Stimulated activated naive B cell treated with anti-CD40 and anti-IgM and Interleukin-4, amounts not matched to agents 10 μg/mL and 1 μg/mL and 100 μg/mL, for 72 hours (primary cell): ENCODE measurements at regions not wholly inside any gene's neighbourhood (a gene's known extent, or its start where the extent isn't known, plus 50 kb on each side); places are given as distances from the start of the nearest gene placed in this dataset.

Experiments
- ATAC-seq, 2 donors: fragments of 150-1000 bp; cut with Tn5 transposase; replicated peaks; 2 replicates each; pipeline ENCODE4 v1.10.0; 2021; ENCODE audit warnings: moderate library complexity in 1 of 2
- DNase-seq: peaks from one replicate; pipeline ENCODE4 v3.0.0; 2021
- H3K27ac Mint-ChIP-seq: one replicate; pipeline ENCODE4 v1.8.0; 2022; ENCODE audit warnings: mild to moderate bottlenecking, mixed read lengths
- H3K27me3 Mint-ChIP-seq, 2 donors: one replicate each; pipeline ENCODE4 v1.8.0; 2022; ENCODE audit warnings: mixed read lengths in 2 of 2
- H3K36me3 Mint-ChIP-seq, 2 donors: one replicate each; pipeline ENCODE4 v1.8.0; 2022; ENCODE audit warnings: mixed read lengths in 2 of 2, mild to moderate bottlenecking in 1 of 2
- H3K4me1 Mint-ChIP-seq, 2 donors: one replicate each; pipeline ENCODE4 v1.8.0; 2022; ENCODE audit warnings: mixed read lengths in 2 of 2, mild to moderate bottlenecking in 1 of 2
- H3K4me3 Mint-ChIP-seq, 2 donors: one replicate each; pipeline ENCODE4 v1.8.0; 2022; ENCODE audit warnings: mild to moderate bottlenecking in 2 of 2, mixed read lengths in 2 of 2, moderate library complexity in 1 of 2
- H3K9me3 Mint-ChIP-seq, 2 donors: one replicate each; pipeline ENCODE4 v1.8.0; 2022; ENCODE audit warnings: mixed read lengths in 2 of 2, mild to moderate bottlenecking in 1 of 2

- no peak for ATAC-seq
- no peak overlapping the region for H3K4me3 Mint-ChIP-seq
- peaks cover 21 to 35% of the 10 kb centered on the region in 2 donors for H3K36me3 Mint-ChIP-seq
Observed at GRCh38 chr17:77476931-77477805, 336.4 kb downstream of the SEC14L1 start.

GRCh38 chr17:77478281-77478680 is 337.5 kb downstream of the SEC14L1 start:
- Mint-ChIP-seq H3K27ac (no peak overlapping the region), H3K27me3 (no peaks in the 10 kb centered on the region), H3K9me3 (no peaks in the 10 kb centered on the region), H3K36me3 (peaks cover 21 to 31% of the 10 kb centered on the region in 2 donors), H3K4me3 (no peak overlapping the region), H3K4me1 (peaks cover 51 to 83% of the 10 kb centered on the region in 2 donors)
- DNase-seq (no peak), ATAC-seq (no peak)

More at GRCh38 chr17:77476931-77477805, 336.4 kb downstream of the SEC14L1 start:
- no peaks in the 10 kb centered on the region for H3K9me3 Mint-ChIP-seq
- H3K4me1 Mint-ChIP-seq: peaks cover 58 to 90% of the 10 kb centered on the region in 2 donors
- H3K27ac Mint-ChIP-seq: peak overlapping the region; percentile 82
- H3K27me3 Mint-ChIP-seq: no peaks in the 10 kb centered on the region
- no peak for DNase-seq

GRCh38 chr17:77478899-77479298 is 338.1 kb downstream of the SEC14L1 start:
- Mint-ChIP-seq H3K4me1 (peaks cover 49 to 79% of the 10 kb centered on the region in 2 donors), H3K27me3 (no peaks in the 10 kb centered on the region), H3K9me3 (no peaks in the 10 kb centered on the region), H3K4me3 (no peak overlapping the region), H3K27ac (no peak overlapping the region), H3K36me3 (peaks cover 21 to 28% of the 10 kb centered on the region in 2 donors)
- no peak for DNase-seq
- no peak for ATAC-seq

GRCh38 chr17:77479372-77480198 is 338.8 kb downstream of the SEC14L1 start:
- Mint-ChIP-seq H3K4me3 (no peak overlapping the region), H3K27me3 (no peaks in the 10 kb centered on the region), H3K9me3 (no peaks in the 10 kb centered on the region), H3K27ac (peak overlapping the region; percentile 93), H3K4me1 (peaks cover 43 to 72% of the 10 kb centered on the region in 2 donors), H3K36me3 (peaks cover 21 to 27% of the 10 kb centered on the region in 2 donors)
- DNase-seq (no peak), ATAC-seq (no peak)

GRCh38 chr17:77480199-77480508 is 339.4 kb downstream of the SEC14L1 start:
- peaks cover 40 to 66% of the 10 kb centered on the region in 2 donors for H3K4me1 Mint-ChIP-seq

GRCh38 chr17:77480509-77481215 is 339.9 kb downstream of the SEC14L1 start:
- H3K27me3 Mint-ChIP-seq: no peaks in the 10 kb centered on the region
- ATAC-seq: no peak
- H3K4me1 Mint-ChIP-seq: peaks cover 35 to 61% of the 10 kb centered on the region in 2 donors
- DNase-seq: no peak
- H3K9me3 Mint-ChIP-seq: no peaks in the 10 kb centered on the region
- peaks cover 15 to 18% of the 10 kb centered on the region in 2 donors for H3K36me3 Mint-ChIP-seq
- peak overlapping the region; percentile 93 for H3K27ac Mint-ChIP-seq
- no peak overlapping the region for H3K4me3 Mint-ChIP-seq

More at GRCh38 chr17:77480199-77480508, 339.4 kb downstream of the SEC14L1 start:
- H3K27ac Mint-ChIP-seq: peak overlapping the region; percentile 93
- peaks cover 18 to 23% of the 10 kb centered on the region in 2 donors for H3K36me3 Mint-ChIP-seq
- DNase-seq: no peak
- ATAC-seq: no peak
- H3K27me3 Mint-ChIP-seq: no peaks in the 10 kb centered on the region
- H3K9me3 Mint-ChIP-seq: no peaks in the 10 kb centered on the region
- H3K4me3 Mint-ChIP-seq: no peak overlapping the region

- H3K4me1 Mint-ChIP-seq: peaks cover 38 to 51% of the 10 kb centered on the region in 2 donors
- DNase-seq (no peak), ATAC-seq (no peak)
- H3K9me3 Mint-ChIP-seq: no peaks in the 10 kb centered on the region
- H3K27ac Mint-ChIP-seq: peak overlapping the region; percentile 88
- peaks cover 24 to 27% of the 10 kb centered on the region in 2 donors for H3K36me3 Mint-ChIP-seq
- no peaks in the 10 kb centered on the region for H3K27me3 Mint-ChIP-seq
- peak overlapping the region in 1 of 2 donors; percentile 39 for H3K4me3 Mint-ChIP-seq
Observed at GRCh38 chr17:77481476-77482374, 341.0 kb downstream of the SEC14L1 start.

GRCh38 chr17:77482375-77483127 is 341.8 kb downstream of the SEC14L1 start:
- peaks cover 22 to 24% of the 10 kb centered on the region in 2 donors for H3K36me3 Mint-ChIP-seq
- H3K4me3 Mint-ChIP-seq: no peak overlapping the region
- ATAC-seq: no peak
- DNase-seq: no peak
- H3K27me3 Mint-ChIP-seq: no peaks in the 10 kb centered on the region
- H3K27ac Mint-ChIP-seq: peak overlapping the region; percentile 81
- H3K9me3 Mint-ChIP-seq: no peaks in the 10 kb centered on the region
- peaks cover 30 to 42% of the 10 kb centered on the region in 2 donors for H3K4me1 Mint-ChIP-seq

- Mint-ChIP-seq H3K36me3 (peaks cover 22 to 24% of the 10 kb centered on the region in 2 donors), H3K27me3 (no peaks in the 10 kb centered on the region), H3K4me1 (peaks cover 26 to 42% of the 10 kb centered on the region in 2 donors), H3K27ac (peak overlapping the region; percentile 81), H3K9me3 (no peaks in the 10 kb centered on the region), H3K4me3 (peak overlapping the region in 1 of 2 donors; percentile 4)
- no peak for DNase-seq
- peak; percentile 19 to 31 for ATAC-seq
Observed at GRCh38 chr17:77483128-77483598, 342.4 kb downstream of the SEC14L1 start.

- Mint-ChIP-seq H3K4me3 (no peak overlapping the region), H3K9me3 (no peaks in the 10 kb centered on the region), H3K36me3 (peaks cover 30 to 32% of the 10 kb centered on the region in 2 donors), H3K27me3 (no peaks in the 10 kb centered on the region), H3K27ac (no peak overlapping the region), H3K4me1 (peaks cover 27 to 45% of the 10 kb centered on the region in 2 donors)
- ATAC-seq: no peak
- DNase-seq: no peak
Observed at GRCh38 chr17:77484111-77484510, 343.3 kb downstream of the SEC14L1 start.

GRCh38 chr17:77485089-77485833 is 344.5 kb downstream of the SEC14L1 start:
- Mint-ChIP-seq H3K36me3 (peaks cover 34 to 38% of the 10 kb centered on the region in 2 donors), H3K27ac (peak overlapping the region; percentile 4), H3K4me3 (no peak overlapping the region), H3K9me3 (no peaks in the 10 kb centered on the region), H3K4me1 (peaks cover 21 to 36% of the 10 kb centered on the region in 2 donors), H3K27me3 (no peaks in the 10 kb centered on the region)
- DNase-seq (no peak), ATAC-seq (no peak)

GRCh38 chr17:77487211-77487629 is 346.5 kb downstream of the SEC14L1 start:
- ATAC-seq: no peak
- H3K4me1 Mint-ChIP-seq: peaks cover 23 to 28% of the 10 kb centered on the region in 2 donors

More at GRCh38 chr17:77487211-77487629, 346.5 kb downstream of the SEC14L1 start:
- Mint-ChIP-seq H3K9me3 (no peaks in the 10 kb centered on the region), H3K27ac (peak overlapping the region; percentile 14), H3K4me3 (no peak overlapping the region), H3K27me3 (no peaks in the 10 kb centered on the region), H3K36me3 (peaks cover 41% of the 10 kb centered on the region in 2 donors)
- no peak for DNase-seq
